CD14-positive monocyte (primary cell): ENCODE measurements at regions not wholly inside any gene's neighbourhood (a gene's known extent, or its start where the extent isn't known, plus 50 kb on each side); places are given as distances from the start of the nearest gene placed in this dataset.

Experiments
- DNase-seq, 3 donors: peaks; one replicate each; pipeline ENCODE4 v3.0.0-alpha.2; 2011 to 2022
- H2AFZ ChIP-seq: 2 replicates; pipeline ENCODE4 v1.6.0; 2012; ENCODE audit warnings: mild to moderate bottlenecking, low read depth, low read length, inconsistent platforms; ENCODE audit not compliant: insufficient read depth, poor library complexity, severe bottlenecking
- H3K27ac ChIP-seq, 2 donors: 1 replicate in 1 of 2; 2 replicates in 1 of 2; pipeline ENCODE4 v1.5.1; 2012 to 2013; ENCODE audit warnings: low read length in 2 of 2, control low read depth in 1 of 2, inconsistent platforms in 1 of 2, low read depth in 1 of 2, mild to moderate bottlenecking in 1 of 2
- H3K27me3 ChIP-seq, 2 donors: one replicate each; pipeline versions ENCODE4 v1.6.0 to v1.6.1; 2011 to 2013; ENCODE audit warnings: low read length in 2 of 2; ENCODE audit not compliant: control insufficient read depth in 2 of 2, insufficient read depth in 2 of 2
- H3K36me3 ChIP-seq, 2 donors: replicated peaks in 1 of 2; 1 replicate in 1 of 2; 2 replicates in 1 of 2; pipeline versions ENCODE4 v1.5.1 to v1.6.1; 2012 to 2013; ENCODE audit warnings: low read length in 2 of 2, control low read depth in 1 of 2, inconsistent platforms in 1 of 2, mild to moderate bottlenecking in 1 of 2; ENCODE audit not compliant: insufficient read depth in 2 of 2, control insufficient read depth in 1 of 2
- H3K4me1 ChIP-seq, 2 donors: 1 replicate in 1 of 2; 2 replicates in 1 of 2; pipeline versions ENCODE4 v1.5.1 to v1.6.1; 2012 to 2013; ENCODE audit warnings: low read length in 2 of 2, control low read depth in 1 of 2, inconsistent platforms in 1 of 2, mild to moderate bottlenecking in 1 of 2, moderate library complexity in 1 of 2; ENCODE audit not compliant: insufficient read depth in 2 of 2, control insufficient read depth in 1 of 2
- H3K4me2 ChIP-seq: replicated peaks from 2 replicates; pipeline ENCODE3; 2012; ENCODE audit warnings: low read length, moderate library complexity, mild to moderate bottlenecking; ENCODE audit not compliant: poor library complexity, severe bottlenecking; ENCODE audit errors: extremely low read depth
- H3K4me3 ChIP-seq, 3 experiments: fragments of 200-600 bp in 1 of 3; sonication (generic) in 1 of 3; replicated peaks in 1 of 3; 1 replicate in 2 of 3; 2 replicates in 1 of 3; pipeline ENCODE4 v1.5.1; 2011 to 2013; ENCODE audit warnings: low read length in 3 of 3, mild to moderate bottlenecking in 3 of 3, control low read depth in 2 of 3, low read depth in 2 of 3, inconsistent platforms in 1 of 3, moderate library complexity in 1 of 3
- H3K79me2 ChIP-seq: 2 replicates; pipeline ENCODE4 v1.6.0; 2012; ENCODE audit warnings: mild to moderate bottlenecking, control low read depth, inconsistent platforms, low read length, moderate library complexity; ENCODE audit not compliant: insufficient read depth
- H3K9ac ChIP-seq: 2 replicates; pipeline ENCODE4 v1.6.0; 2017; ENCODE audit warnings: low read length, mild to moderate bottlenecking; ENCODE audit not compliant: insufficient read depth, poor library complexity, severe bottlenecking
- H3K9me3 ChIP-seq, 2 donors: replicated peaks in 1 of 2; 1 replicate in 1 of 2; 2 replicates in 1 of 2; pipeline versions ENCODE4 v1.5.1 to v1.6.1; 2012 to 2013; ENCODE audit warnings: low read length in 2 of 2, control low read depth in 1 of 2; ENCODE audit not compliant: control insufficient read depth in 1 of 2, insufficient read depth in 1 of 2
- H4K20me1 ChIP-seq: 2 replicates; pipeline ENCODE4 v1.6.0; 2012; ENCODE audit warnings: mild to moderate bottlenecking, low read length, control low read depth, moderate library complexity; ENCODE audit not compliant: insufficient read depth
- H3K27ac Mint-ChIP-seq, 7 donors: one replicate each; pipeline ENCODE4 v1.8.0; 2020; ENCODE audit warnings: mild to moderate bottlenecking in 7 of 7, mixed read lengths in 7 of 7, moderate library complexity in 6 of 7, inconsistent platforms in 2 of 7
- H3K27me3 Mint-ChIP-seq, 3 donors: one replicate each; pipeline ENCODE4 v1.8.0; 2021 to 2022; ENCODE audit warnings: low read depth in 3 of 3, mild to moderate bottlenecking in 3 of 3, mixed read lengths in 3 of 3, moderate library complexity in 3 of 3, inconsistent platforms in 1 of 3
- H3K36me3 Mint-ChIP-seq, 2 donors: one replicate each; pipeline ENCODE4 v1.8.0; 2020; ENCODE audit warnings: mixed read lengths in 2 of 2, inconsistent platforms in 1 of 2, mild to moderate bottlenecking in 1 of 2
- H3K4me1 Mint-ChIP-seq: one replicate; pipeline ENCODE4 v1.8.0; 2020; ENCODE audit warnings: mild to moderate bottlenecking, mixed read lengths
- H3K4me3 Mint-ChIP-seq, 2 donors: one replicate each; pipeline ENCODE4 v1.8.0; 2020; ENCODE audit warnings: mild to moderate bottlenecking in 2 of 2, mixed read lengths in 2 of 2, moderate library complexity in 1 of 2
- H3K9me3 Mint-ChIP-seq, 7 donors: one replicate each; pipeline ENCODE4 v1.8.0; 2020 to 2022; ENCODE audit warnings: mixed read lengths in 7 of 7, mild to moderate bottlenecking in 6 of 7, moderate library complexity in 6 of 7, inconsistent platforms in 2 of 7
- CTCF ChIP-seq: fragments of 200-600 bp; IDR thresholded peaks from one replicate; pipeline ENCODE4 v1.8.0; 2022; ENCODE audit warnings: antibody characterized with exemption, mild to moderate bottlenecking
- WGBS: methylation state at CpG from one replicate; pipeline ENCODE4 v1.1.5; 2013; ENCODE audit warnings: missing lambda C conversion rate; ENCODE audit not compliant: insufficient coverage; 5-methylcytosine and 5-hydroxymethylcytosine counted together
- intact Hi-C, 2 donors: fragments of 100-400 bp; cut with micrococcal nuclease; formaldehyde crosslinking; loops; one replicate each; pipeline versions ENCODE4 v1.15.0 to v1.15.1; 2023

GRCh38 chr21:19937619-19938018, 1060.6 kb upstream of the NCAM2 start:
- no peaks in the 10 kb centered on the region for H3K4me1 Mint-ChIP-seq
- no peaks in the 10 kb centered on the region for H4K20me1 ChIP-seq
- H3K9me3 Mint-ChIP-seq = peaks cover 3 to 11% (median 6%) of the 10 kb centered on the region in 7 donors
- H3K27ac Mint-ChIP-seq = no peak overlapping the region
- H3K4me2 ChIP-seq = no peak overlapping the region
- H3K9me3 ChIP-seq = peaks cover 0 to 4% of the 10 kb centered on the region in 2 donors
- H3K4me3 ChIP-seq = no peak overlapping the region
- WGBS = 79% methylated on average over 3 of the region's 4 CpGs
- no peak overlapping the region for H3K4me3 Mint-ChIP-seq
- H3K36me3 Mint-ChIP-seq = no peaks in the 10 kb centered on the region
- intact Hi-C loops = no loop called here
- DNase-seq = no peak
- H3K27ac ChIP-seq = no peak overlapping the region
- H3K27me3 ChIP-seq = no peaks in the 10 kb centered on the region
- H2AFZ ChIP-seq = no peak overlapping the region
- no peaks in the 10 kb centered on the region for H3K36me3 ChIP-seq
- no peaks in the 10 kb centered on the region for H3K27me3 Mint-ChIP-seq
- no peaks in the 10 kb centered on the region for H3K4me1 ChIP-seq
- no peak for TF ChIP-seq CTCF
- H3K79me2 ChIP-seq = no peaks in the 10 kb centered on the region
- H3K9ac ChIP-seq = no peak overlapping the region

GRCh38 chr21:19941626-19942025, 1056.6 kb upstream of the NCAM2 start:
- TF ChIP-seq CTCF = no peak
- no peaks in the 10 kb centered on the region for H3K27me3 Mint-ChIP-seq
- H2AFZ ChIP-seq = no peak overlapping the region

More at GRCh38 chr21:19941626-19942025, 1056.6 kb upstream of the NCAM2 start:
- Mint-ChIP-seq H3K36me3 (no peaks in the 10 kb centered on the region), H3K9me3 (peaks cover 3 to 15% (median 11%) of the 10 kb centered on the region in 7 donors), H3K4me1 (no peaks in the 10 kb centered on the region), H3K4me3 (no peak overlapping the region), H3K27ac (no peak overlapping the region)
- no peaks in the 10 kb centered on the region for H3K79me2 ChIP-seq
- H3K9ac ChIP-seq = no peak overlapping the region
- H3K4me3 ChIP-seq = no peak overlapping the region
- H3K27me3 ChIP-seq = no peaks in the 10 kb centered on the region
- no peaks in the 10 kb centered on the region for H3K4me1 ChIP-seq
- no peaks in the 10 kb centered on the region for H4K20me1 ChIP-seq
- H3K27ac ChIP-seq = no peak overlapping the region
- H3K36me3 ChIP-seq = no peaks in the 10 kb centered on the region
- peaks cover 0 to 4% of the 10 kb centered on the region in 2 donors for H3K9me3 ChIP-seq
- no peak for DNase-seq
- intact Hi-C loops = no loop called here
- no peak overlapping the region for H3K4me2 ChIP-seq
